GM18867 (cell line): ENCODE measurements at regions not wholly inside any gene's neighbourhood (a gene's known extent, or its start where the extent isn't known, plus 50 kb on each side); places are given as distances from the start of the nearest gene placed in this dataset.

Experiments used
- ATAC-seq: cut with Tn5 transposase; IDR thresholded peaks from one replicate; pipeline ENCODE4 v1.9.1; 2021; ENCODE audit warnings: mild to moderate bottlenecking, moderate library complexity; ENCODE audit not compliant: unreplicated experiment

- ATAC-seq, result no peak
These were observed 53.0 kb upstream of the KAZN start for GRCh38 chr1:14545422-14546025.

GRCh38 chr1:14546416-14546815, 52.1 kb upstream of the KAZN start:
- ATAC-seq, result no peak
